BE2C (cell line): ENCODE measurements at regions not wholly inside any gene's neighbourhood (a gene's known extent, or its start where the extent isn't known, plus 50 kb on each side); places are given as distances from the start of the nearest gene placed in this dataset.
"Not testable (repeated sequence)": the region's sequence is repeated elsewhere in the genome, so short reads cannot be mapped to it uniquely, and the experiment has no call there.

Experiments
- DNase-seq: peaks from one replicate; pipeline ENCODE4 v3.0.0-alpha.2; 2020
- H3K27me3 ChIP-seq: fragments of 250-450 bp; sonication (Bioruptor Pico); 2 replicates; pipeline ENCODE4 v1.5.1; 2020; ENCODE audit warnings: mild to moderate bottlenecking
- H3K36me3 ChIP-seq: fragments of 250-450 bp; sonication (Bioruptor Pico); 2 replicates; pipeline ENCODE4 v1.5.1; 2020; ENCODE audit warnings: mild to moderate bottlenecking
- H3K4me1 ChIP-seq: fragments of 250-450 bp; sonication (Bioruptor Pico); 2 replicates; pipeline ENCODE4 v1.5.1; 2020
- H3K4me3 ChIP-seq: 2 replicates; pipeline ENCODE4 v1.5.1; 2011; ENCODE audit warnings: low read depth, low read length
- H3K9me3 ChIP-seq: fragments of 250-450 bp; sonication (Bioruptor Pico); 2 replicates; pipeline ENCODE4 v1.5.1; 2020
- TF ChIP-seq, protein P1 (sequence below): IDR thresholded peaks from 2 replicates; pipeline ENCODE4 v1.5.1; 2012; ENCODE audit warnings: mild to moderate bottlenecking, low read depth, low read length

DNA sequence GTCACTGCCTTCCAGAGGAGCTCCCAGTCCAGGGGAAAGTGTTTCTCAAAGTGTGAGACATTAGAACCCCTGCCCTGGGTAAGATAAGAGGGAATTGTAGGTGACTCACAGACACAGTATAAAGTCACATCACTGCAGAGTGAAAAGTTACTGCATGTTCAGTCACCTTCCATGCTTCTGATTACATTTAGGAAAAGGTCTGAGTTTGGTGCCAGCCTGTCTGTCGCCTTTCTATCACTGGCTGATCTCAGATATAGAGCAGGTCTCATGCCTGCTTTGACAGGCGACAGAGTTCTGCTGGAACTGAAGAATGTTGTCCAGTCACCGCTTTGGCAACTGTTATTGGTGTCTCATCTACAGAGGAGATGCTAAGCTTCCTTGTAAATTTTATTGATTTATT is 1078.6 kb downstream of the UQCRFS1 start:
- Histone ChIP-seq H3K4me1 (no peaks in the 10 kb centered on the region), H3K27me3 (no peaks in the 10 kb centered on the region), H3K4me3 (no peak overlapping the region), H3K36me3 (no peaks in the 10 kb centered on the region), H3K9me3 (0 out of 2 replicates have a peak, but pooled peaks cover 2% of the 10 kb centered on the region)
- TF ChIP-seq, protein P1, sequence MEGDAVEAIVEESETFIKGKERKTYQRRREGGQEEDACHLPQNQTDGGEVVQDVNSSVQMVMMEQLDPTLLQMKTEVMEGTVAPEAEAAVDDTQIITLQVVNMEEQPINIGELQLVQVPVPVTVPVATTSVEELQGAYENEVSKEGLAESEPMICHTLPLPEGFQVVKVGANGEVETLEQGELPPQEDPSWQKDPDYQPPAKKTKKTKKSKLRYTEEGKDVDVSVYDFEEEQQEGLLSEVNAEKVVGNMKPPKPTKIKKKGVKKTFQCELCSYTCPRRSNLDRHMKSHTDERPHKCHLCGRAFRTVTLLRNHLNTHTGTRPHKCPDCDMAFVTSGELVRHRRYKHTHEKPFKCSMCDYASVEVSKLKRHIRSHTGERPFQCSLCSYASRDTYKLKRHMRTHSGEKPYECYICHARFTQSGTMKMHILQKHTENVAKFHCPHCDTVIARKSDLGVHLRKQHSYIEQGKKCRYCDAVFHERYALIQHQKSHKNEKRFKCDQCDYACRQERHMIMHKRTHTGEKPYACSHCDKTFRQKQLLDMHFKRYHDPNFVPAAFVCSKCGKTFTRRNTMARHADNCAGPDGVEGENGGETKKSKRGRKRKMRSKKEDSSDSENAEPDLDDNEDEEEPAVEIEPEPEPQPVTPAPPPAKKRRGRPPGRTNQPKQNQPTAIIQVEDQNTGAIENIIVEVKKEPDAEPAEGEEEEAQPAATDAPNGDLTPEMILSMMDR = no peak
- no peak for DNase-seq

GRCh38 chr19:28130881-28131280 is 1082.1 kb downstream of the UQCRFS1 start:
- not testable (repeated sequence) for H3K27me3 ChIP-seq, H3K36me3 ChIP-seq, DNase-seq, H3K4me1 ChIP-seq, H3K4me3 ChIP-seq, H3K9me3 ChIP-seq

DNA sequence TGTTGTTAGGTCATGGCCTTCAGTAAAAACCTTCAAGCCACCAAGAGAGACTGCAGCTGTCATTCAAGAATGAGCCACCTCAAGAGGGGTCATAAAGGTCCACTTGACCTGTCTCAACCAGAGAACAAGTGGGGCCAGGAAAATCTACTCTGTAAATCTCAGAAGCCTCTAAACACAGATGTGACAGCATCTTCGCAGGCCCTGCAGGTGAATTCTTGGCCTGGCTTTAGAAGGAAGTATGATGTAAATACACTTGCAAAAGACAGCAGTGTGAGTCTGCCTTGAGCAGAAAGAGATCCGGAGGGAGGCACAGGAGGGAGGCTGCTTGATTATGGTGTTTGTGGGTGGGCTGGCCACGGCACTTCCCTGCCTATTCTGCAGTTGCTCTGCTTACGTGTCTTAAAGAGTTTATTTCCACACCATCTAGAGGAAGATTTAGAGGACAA is 1082.9 kb downstream of the UQCRFS1 start:
- H3K36me3 ChIP-seq = no peaks in the 10 kb centered on the region
- TF ChIP-seq, protein P1 = no peak
- H3K4me3 ChIP-seq = no peak overlapping the region
- H3K27me3 ChIP-seq = no peaks in the 10 kb centered on the region
- H3K4me1 ChIP-seq = no peaks in the 10 kb centered on the region
- DNase-seq = no peak
- no peaks in the 10 kb centered on the region for H3K9me3 ChIP-seq

GRCh38 chr19:28128341-28128740 is 1084.6 kb downstream of the UQCRFS1 start:
- Histone ChIP-seq H3K36me3 (no peaks in the 10 kb centered on the region), H3K4me3 (no peak overlapping the region), H3K9me3 (no peaks in the 10 kb centered on the region), H3K27me3 (no peaks in the 10 kb centered on the region), H3K4me1 (no peaks in the 10 kb centered on the region)
- no peak for DNase-seq
- TF ChIP-seq, protein P1 = no peak

DNA sequence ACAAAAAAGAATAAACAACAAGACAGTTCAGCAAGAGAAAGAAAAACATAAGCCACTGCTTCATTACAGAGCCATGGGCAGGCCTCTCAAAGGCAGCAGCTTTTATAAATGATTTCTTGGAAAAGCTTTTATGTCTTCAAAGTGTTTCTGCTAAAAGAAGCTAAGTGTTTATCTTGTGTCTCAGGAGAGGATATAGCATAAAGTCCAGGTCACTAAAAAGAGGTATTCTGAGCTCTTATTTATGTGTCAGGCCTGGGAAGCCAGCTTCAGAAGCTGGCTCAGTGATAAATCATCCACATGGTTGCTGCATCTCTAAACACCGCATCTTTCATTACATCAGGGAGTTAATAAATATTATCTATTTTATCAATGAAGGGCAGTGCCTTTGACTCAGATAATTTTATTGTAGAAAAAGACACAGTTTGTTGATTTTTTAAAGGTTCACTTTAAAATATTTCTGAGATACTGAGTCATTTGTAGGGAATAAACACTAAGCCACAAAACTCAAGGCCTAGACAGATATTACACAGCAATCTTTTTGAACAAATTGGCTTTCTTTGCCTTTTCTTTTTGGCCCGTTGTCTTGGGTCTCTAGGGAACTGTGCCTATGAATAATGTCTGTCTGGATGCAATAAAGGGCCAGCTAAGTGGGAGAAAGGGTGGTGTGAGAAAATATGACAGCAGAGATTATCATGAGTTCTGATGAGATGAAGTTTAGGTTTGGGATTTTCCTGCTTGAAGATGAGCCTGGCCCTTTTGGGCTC is 1086.6 kb downstream of the UQCRFS1 start:
- H3K27me3 ChIP-seq = no peaks in the 10 kb centered on the region
- TF ChIP-seq, protein P1 = no peak
- no peaks in the 10 kb centered on the region for H3K36me3 ChIP-seq

DNA sequence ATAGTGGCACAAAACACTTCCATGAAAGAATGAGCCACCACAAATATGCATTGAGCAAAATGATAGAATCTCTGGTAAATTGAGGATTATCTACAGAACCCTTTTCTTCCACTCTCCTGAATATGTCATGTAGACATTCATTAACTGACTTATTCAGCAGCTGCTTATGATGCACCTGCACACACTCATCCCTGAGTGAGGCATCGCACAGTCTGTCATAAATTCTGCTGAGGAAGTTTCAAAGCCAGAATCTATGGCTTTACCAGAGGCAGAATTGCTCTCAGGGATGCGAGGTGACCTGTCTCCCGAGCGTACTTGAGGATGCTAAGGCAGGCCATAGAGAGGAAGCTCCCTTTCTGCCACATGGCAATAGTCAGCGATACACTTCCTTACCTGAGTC is 1090.2 kb downstream of the UQCRFS1 start:
- TF ChIP-seq, protein P1 = no peak
- Histone ChIP-seq H3K9me3 (no peaks in the 10 kb centered on the region), H3K27me3 (no peaks in the 10 kb centered on the region), H3K36me3 (no peaks in the 10 kb centered on the region), H3K4me1 (no peaks in the 10 kb centered on the region), H3K4me3 (no peak overlapping the region)
- no peak for DNase-seq

More for the DNA sequence above, 1086.6 kb downstream of the UQCRFS1 start:
- Histone ChIP-seq H3K4me3 (no peak overlapping the region), H3K9me3 (no peaks in the 10 kb centered on the region), H3K4me1 (no peaks in the 10 kb centered on the region)
- no peak for DNase-seq
